Right lobe of liver (tissue), 6 donors: ENCODE measurements at regions not wholly inside any gene's neighbourhood (a gene's known extent, or its start where the extent isn't known, plus 50 kb on each side); places are given as distances from the start of the nearest gene placed in this dataset.

Source experiments
- ATAC-seq, 4 donors: fragments of 200-7000 bp; cut with Tn5 transposase; one replicate each; pipeline ENCODE4 v1.9.1; 2020; ENCODE audit warnings: mild to moderate bottlenecking in 4 of 4, moderate library complexity in 4 of 4
- DNase-seq, 3 donors: peaks; one replicate each; pipeline ENCODE4 v3.0.0-alpha.2; 2020
- H3K27ac ChIP-seq, 3 donors: fragments of 200-600 bp; one replicate each; pipeline ENCODE4 v1.8.0; 2022
- H3K27me3 ChIP-seq, 2 donors: fragments of 200-600 bp; one replicate each; pipeline ENCODE4 v1.8.0; 2022
- H3K36me3 ChIP-seq, 4 donors: fragments of 200-600 bp; sonication (generic) in 1 of 4; one replicate each; pipeline versions ENCODE4 v1.5.1 to v1.8.0; 2017 to 2022; ENCODE audit warnings: control low read depth in 1 of 4
- H3K4me1 ChIP-seq, 4 donors: fragments of 200-600 bp; sonication (generic) in 1 of 4; one replicate each; pipeline versions ENCODE4 v1.5.1 to v1.8.0; 2017 to 2022; ENCODE audit warnings: control low read depth in 1 of 4
- H3K4me3 ChIP-seq, 3 donors: fragments of 200-600 bp; one replicate each; pipeline ENCODE4 v1.8.0; 2022
- H3K9me3 ChIP-seq, 4 donors: fragments of 200-600 bp; sonication (generic) in 1 of 4; one replicate each; pipeline versions ENCODE4 v1.5.1 to v1.8.0; 2017 to 2022; ENCODE audit warnings: control low read depth in 1 of 4
- CTCF ChIP-seq, 4 donors: fragments of 200-600 bp in 3 of 4; fragments of 450-650 bp in 1 of 4; IDR thresholded peaks; one replicate each; pipeline versions ENCODE4 v1.5.1 to v1.8.0; 2016 to 2022; ENCODE audit warnings: antibody characterized with exemption in 4 of 4, mild to moderate bottlenecking in 2 of 4
- POLR2A ChIP-seq: fragments of 450-650 bp; IDR thresholded peaks from one replicate; pipeline ENCODE4 v1.6.1; 2017; ENCODE audit warnings: antibody characterized with exemption, mild to moderate bottlenecking
- WGBS: methylation state at CpG from one replicate; pipeline ENCODE4 v1.1.6; 2018; ENCODE audit warnings: low coverage, low lambda C conversion rate; ENCODE audit not compliant: insufficient coverage; ENCODE audit errors: missing lambda C conversion rate; 5-methylcytosine and 5-hydroxymethylcytosine counted together
- intact Hi-C, 2 donors: fragments of 100-400 bp; cut with DNase I; formaldehyde crosslinking; loops; one replicate each; pipeline versions ENCODE4 v1.11.2 to v1.14.1; 2022
- donor health status: DM: no; HTN: yes; CAD: no.
- donor health status: DM: no; HTN: no; CAD: no.
- donor health status: DM: no; HTN: no; CAD: no.
- donor health status: DM: no; HTN: yes; CAD: no.
- donor health status: DM: no; HTN: yes; CAD: no.

- no peaks in the 10 kb centered on the region for H3K4me1 ChIP-seq
- TF ChIP-seq CTCF (IDR thresholded peaks at IDR 0.05): no peak
- no peak for TF ChIP-seq POLR2A
- H3K9me3 ChIP-seq: peaks cover 0 to 8% (median 0%) of the 10 kb centered on the region in 4 donors
- 59% methylated on average over 5 of the region's 5 CpGs for WGBS
- H3K27me3 ChIP-seq: no peaks in the 10 kb centered on the region
- intact Hi-C loops: no loop called here
- no peak overlapping the region for H3K27ac ChIP-seq
- no peaks in the 10 kb centered on the region for H3K36me3 ChIP-seq
- no peak for DNase-seq
- no peak for ATAC-seq
- no peak overlapping the region for H3K4me3 ChIP-seq
These were observed 236.0 kb upstream of the IRX3 start for GRCh38 chr16:54522584-54522983.

GRCh38 chr16:54521327-54521726 is 234.7 kb upstream of the IRX3 start:
- Histone ChIP-seq H3K4me1 (no peaks in the 10 kb centered on the region), H3K36me3 (no peaks in the 10 kb centered on the region), H3K9me3 (peaks cover 0 to 8% (median 0%) of the 10 kb centered on the region in 4 donors), H3K27ac (no peak overlapping the region), H3K4me3 (no peak overlapping the region), H3K27me3 (no peaks in the 10 kb centered on the region)
- DNase-seq (no peak), ATAC-seq (no peak)
- TF ChIP-seq POLR2A (no peak), CTCF (IDR thresholded peaks at IDR 0.05) (no peak)
- WGBS: 48% methylated on average over 2 of the region's 2 CpGs
- intact Hi-C loops: no loop called here

DNA sequence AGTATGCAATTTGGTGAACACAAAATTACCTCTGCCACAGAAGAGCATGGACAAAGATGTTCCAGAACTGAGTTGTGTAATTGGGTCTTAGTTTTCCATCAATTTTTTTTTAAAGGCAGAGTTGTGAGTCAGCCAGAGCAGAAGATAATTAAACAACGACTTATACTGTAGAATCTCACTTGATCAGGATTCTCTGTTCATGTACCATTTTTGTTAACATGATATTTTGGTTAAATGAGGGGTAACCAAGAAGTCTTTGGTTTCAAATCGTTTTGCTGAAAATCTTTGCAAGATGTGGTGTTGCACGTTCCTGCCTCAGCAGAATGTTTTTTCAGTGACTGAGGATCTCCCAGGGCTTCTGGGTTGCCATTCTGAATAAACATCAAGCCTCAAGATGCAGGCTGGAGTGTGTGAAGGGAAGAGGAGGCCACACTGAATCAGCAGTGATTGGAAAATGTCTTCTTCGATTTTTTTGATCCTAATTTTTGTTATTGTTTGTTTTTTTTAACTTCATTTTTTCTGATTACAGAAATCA is 232.6 kb upstream of the IRX3 start:
- H3K9me3 ChIP-seq: no peaks in the 10 kb centered on the region
- TF ChIP-seq POLR2A (no peak), CTCF (IDR thresholded peaks at IDR 0.05) (no peak)
- H3K27me3 ChIP-seq: no peaks in the 10 kb centered on the region
- intact Hi-C loops: no loop called here
- WGBS: 50% methylated on average over 4 of the region's 4 CpGs
- no peaks in the 10 kb centered on the region for H3K36me3 ChIP-seq
- no peak overlapping the region for H3K4me3 ChIP-seq
- H3K27ac ChIP-seq: no peak overlapping the region
- ATAC-seq (no peak), DNase-seq (no peak)
- H3K4me1 ChIP-seq: no peaks in the 10 kb centered on the region

DNA sequence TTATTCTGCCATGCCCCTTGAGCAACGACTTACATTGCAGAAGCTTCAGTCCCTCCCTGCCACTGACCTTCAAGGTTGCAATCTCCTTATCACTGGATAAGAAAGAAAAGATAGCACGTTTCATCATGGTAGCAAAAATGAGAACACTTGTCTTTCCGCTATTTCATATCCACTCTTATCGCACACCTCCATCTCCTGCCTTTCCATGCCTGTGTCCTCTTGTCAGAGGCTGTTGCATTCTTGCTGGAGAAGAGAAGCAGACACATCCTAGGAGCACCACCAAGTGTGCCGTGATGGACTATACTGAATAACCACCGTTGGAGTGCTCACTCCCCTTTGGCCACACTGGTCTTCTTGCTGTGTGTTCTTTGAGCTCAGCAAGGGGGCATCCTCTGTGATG is 230.6 kb upstream of the IRX3 start:
- no peaks in the 10 kb centered on the region for H3K36me3 ChIP-seq
- no peaks in the 10 kb centered on the region for H3K27me3 ChIP-seq
- no peak overlapping the region for H3K27ac ChIP-seq
- ATAC-seq: no peak
- TF ChIP-seq CTCF (IDR thresholded peaks at IDR 0.05): no peak
- TF ChIP-seq POLR2A: no peak
- H3K4me3 ChIP-seq: no peak overlapping the region
- intact Hi-C loops: no loop called here
- no peak for DNase-seq
- WGBS: 65% methylated on average over 6 of the region's 6 CpGs
- H3K4me1 ChIP-seq: no peaks in the 10 kb centered on the region
- no peaks in the 10 kb centered on the region for H3K9me3 ChIP-seq

- no peaks in the 10 kb centered on the region for H3K36me3 ChIP-seq
- no peak for TF ChIP-seq CTCF (IDR thresholded peaks at IDR 0.05)
- no peak for TF ChIP-seq POLR2A
- DNase-seq: no peak
These were observed 225.9 kb upstream of the IRX3 start for GRCh38 chr16:54512467-54512995.

More at GRCh38 chr16:54512467-54512995, 225.9 kb upstream of the IRX3 start:
- H3K4me3 ChIP-seq: no peak overlapping the region
- no peak overlapping the region for H3K27ac ChIP-seq
- H3K27me3 ChIP-seq: no peaks in the 10 kb centered on the region
- 78% methylated on average over 14 of the region's 16 CpGs for WGBS
- no peak for ATAC-seq
- H3K9me3 ChIP-seq: no peaks in the 10 kb centered on the region
- peaks cover 0 to 2% (median 0%) of the 10 kb centered on the region in 4 donors for H3K4me1 ChIP-seq
- intact Hi-C loops: no loop called here
